Transverse colon (tissue), 4 donors: ENCODE measurements at regions not wholly inside any gene's neighbourhood (a gene's known extent, or its start where the extent isn't known, plus 50 kb on each side); places are given as distances from the start of the nearest gene placed in this dataset.

Experiments used
- EP300 ChIP-seq: sonication (generic); formaldehyde crosslinking; IDR thresholded peaks from one replicate; pipeline ENCODE4 v1.6.1; 2017; ENCODE audit warnings: antibody characterized with exemption, low read depth
- POLR2A ChIP-seq: fragments of 450-650 bp; IDR thresholded peaks from one replicate; pipeline ENCODE4 v1.6.1; 2016; ENCODE audit warnings: antibody characterized with exemption, mild to moderate bottlenecking, moderate library complexity
- POLR2AphosphoS5 ChIP-seq, 3 donors: sonication (generic); formaldehyde crosslinking; IDR thresholded peaks; one replicate each; pipeline ENCODE4 v1.6.1; 2016; ENCODE audit warnings: antibody characterized with exemption in 3 of 3
- TF ChIP-seq, protein P1 (sequence below), 5 experiments: fragments of 200-600 bp in 3 of 5; fragments of 450-650 bp in 2 of 5; sonication (generic) in 3 of 5; IDR thresholded peaks; 1 replicate in 2 of 5; 2 replicates in 3 of 5; pipeline ENCODE4 v1.5.1; 2016 to 2017; ENCODE audit warnings: antibody characterized with exemption in 5 of 5, inconsistent platforms in 3 of 5, mild to moderate bottlenecking in 2 of 5, moderate library complexity in 1 of 5

DNA sequence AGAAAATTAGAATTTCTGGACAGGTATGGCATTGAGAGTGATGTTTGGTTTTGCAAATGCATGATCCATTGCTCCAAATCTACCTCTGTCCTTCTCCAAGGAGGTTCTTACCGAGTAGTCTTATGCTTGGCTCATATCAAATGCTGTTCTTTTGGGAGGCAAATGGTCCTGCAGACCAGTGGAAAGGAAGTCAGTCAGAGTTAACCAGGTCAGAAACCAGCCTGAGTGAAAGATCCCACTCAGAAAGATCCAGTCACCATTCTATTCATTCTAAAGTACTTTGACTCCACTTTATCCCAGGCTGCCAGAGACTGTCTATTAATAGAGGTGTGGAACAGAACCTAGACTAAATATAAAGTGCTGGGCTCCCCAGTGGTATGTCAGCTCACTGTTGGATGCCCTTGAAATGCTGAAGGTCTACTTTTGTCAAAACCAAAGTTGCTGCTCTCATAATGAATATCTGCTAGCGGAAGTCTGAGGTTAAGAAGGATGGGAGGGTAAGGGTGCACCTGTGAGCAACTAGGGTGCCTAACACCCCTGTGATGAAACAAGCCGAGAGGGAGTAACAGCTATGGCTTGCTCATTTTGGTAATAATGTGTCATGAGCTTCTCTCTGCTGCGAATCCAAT, 302.2 kb downstream of the ZNF608 start:
- TF ChIP-seq, protein P1, sequence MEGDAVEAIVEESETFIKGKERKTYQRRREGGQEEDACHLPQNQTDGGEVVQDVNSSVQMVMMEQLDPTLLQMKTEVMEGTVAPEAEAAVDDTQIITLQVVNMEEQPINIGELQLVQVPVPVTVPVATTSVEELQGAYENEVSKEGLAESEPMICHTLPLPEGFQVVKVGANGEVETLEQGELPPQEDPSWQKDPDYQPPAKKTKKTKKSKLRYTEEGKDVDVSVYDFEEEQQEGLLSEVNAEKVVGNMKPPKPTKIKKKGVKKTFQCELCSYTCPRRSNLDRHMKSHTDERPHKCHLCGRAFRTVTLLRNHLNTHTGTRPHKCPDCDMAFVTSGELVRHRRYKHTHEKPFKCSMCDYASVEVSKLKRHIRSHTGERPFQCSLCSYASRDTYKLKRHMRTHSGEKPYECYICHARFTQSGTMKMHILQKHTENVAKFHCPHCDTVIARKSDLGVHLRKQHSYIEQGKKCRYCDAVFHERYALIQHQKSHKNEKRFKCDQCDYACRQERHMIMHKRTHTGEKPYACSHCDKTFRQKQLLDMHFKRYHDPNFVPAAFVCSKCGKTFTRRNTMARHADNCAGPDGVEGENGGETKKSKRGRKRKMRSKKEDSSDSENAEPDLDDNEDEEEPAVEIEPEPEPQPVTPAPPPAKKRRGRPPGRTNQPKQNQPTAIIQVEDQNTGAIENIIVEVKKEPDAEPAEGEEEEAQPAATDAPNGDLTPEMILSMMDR (IDR thresholded peaks at IDR 0.05): no peak
- TF ChIP-seq POLR2A (no peak), POLR2AphosphoS5 (IDR thresholded peaks at IDR 0.05) (no peak), EP300 (no peak)
